ENCODE measurements at regions not wholly inside any gene's neighbourhood (a gene's known extent, or its start where the extent isn't known, plus 50 kb on each side); places are given as distances from the start of the nearest gene placed in this dataset.

DNA sequence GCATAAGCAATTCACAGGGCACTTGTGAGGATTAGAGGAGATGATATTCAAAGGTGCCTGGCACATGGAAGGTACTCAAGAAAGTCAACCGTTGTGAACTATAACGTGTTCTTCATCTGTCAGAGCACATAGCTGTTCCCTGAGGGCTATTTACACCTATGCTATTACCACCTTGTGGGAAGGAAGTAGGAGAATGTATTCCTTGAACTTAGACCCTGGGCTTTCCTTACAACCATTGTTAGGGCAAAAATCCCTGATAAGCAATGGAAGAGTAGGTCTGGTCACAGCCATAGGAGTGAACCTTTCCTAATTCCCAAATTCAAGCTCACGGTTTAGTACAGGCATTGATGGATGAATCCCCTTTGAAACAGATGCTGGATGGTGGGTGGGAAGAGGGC lies 188.6 kb downstream of the HAPSTR1 start:
- ChIA-PET CTCF (no interaction called here), POLR2A (no interaction called here)
- DNase-seq (ENCODE audit: low read depth, low spot score) (no peak), ATAC-seq (no peak)
- BruUV-seq (replicated peaks): no TSS peak
- TF ChIP-seq, protein P1, sequence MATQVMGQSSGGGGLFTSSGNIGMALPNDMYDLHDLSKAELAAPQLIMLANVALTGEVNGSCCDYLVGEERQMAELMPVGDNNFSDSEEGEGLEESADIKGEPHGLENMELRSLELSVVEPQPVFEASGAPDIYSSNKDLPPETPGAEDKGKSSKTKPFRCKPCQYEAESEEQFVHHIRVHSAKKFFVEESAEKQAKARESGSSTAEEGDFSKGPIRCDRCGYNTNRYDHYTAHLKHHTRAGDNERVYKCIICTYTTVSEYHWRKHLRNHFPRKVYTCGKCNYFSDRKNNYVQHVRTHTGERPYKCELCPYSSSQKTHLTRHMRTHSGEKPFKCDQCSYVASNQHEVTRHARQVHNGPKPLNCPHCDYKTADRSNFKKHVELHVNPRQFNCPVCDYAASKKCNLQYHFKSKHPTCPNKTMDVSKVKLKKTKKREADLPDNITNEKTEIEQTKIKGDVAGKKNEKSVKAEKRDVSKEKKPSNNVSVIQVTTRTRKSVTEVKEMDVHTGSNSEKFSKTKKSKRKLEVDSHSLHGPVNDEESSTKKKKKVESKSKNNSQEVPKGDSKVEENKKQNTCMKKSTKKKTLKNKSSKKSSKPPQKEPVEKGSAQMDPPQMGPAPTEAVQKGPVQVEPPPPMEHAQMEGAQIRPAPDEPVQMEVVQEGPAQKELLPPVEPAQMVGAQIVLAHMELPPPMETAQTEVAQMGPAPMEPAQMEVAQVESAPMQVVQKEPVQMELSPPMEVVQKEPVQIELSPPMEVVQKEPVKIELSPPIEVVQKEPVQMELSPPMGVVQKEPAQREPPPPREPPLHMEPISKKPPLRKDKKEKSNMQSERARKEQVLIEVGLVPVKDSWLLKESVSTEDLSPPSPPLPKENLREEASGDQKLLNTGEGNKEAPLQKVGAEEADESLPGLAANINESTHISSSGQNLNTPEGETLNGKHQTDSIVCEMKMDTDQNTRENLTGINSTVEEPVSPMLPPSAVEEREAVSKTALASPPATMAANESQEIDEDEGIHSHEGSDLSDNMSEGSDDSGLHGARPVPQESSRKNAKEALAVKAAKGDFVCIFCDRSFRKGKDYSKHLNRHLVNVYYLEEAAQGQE (IDR thresholded peaks at IDR 0.05; ENCODE audit: insufficient read depth in 1 of 2, low read depth in 2 of 2, low read length in 1 of 2): no peak
- TF ChIP-seq, protein P2, sequence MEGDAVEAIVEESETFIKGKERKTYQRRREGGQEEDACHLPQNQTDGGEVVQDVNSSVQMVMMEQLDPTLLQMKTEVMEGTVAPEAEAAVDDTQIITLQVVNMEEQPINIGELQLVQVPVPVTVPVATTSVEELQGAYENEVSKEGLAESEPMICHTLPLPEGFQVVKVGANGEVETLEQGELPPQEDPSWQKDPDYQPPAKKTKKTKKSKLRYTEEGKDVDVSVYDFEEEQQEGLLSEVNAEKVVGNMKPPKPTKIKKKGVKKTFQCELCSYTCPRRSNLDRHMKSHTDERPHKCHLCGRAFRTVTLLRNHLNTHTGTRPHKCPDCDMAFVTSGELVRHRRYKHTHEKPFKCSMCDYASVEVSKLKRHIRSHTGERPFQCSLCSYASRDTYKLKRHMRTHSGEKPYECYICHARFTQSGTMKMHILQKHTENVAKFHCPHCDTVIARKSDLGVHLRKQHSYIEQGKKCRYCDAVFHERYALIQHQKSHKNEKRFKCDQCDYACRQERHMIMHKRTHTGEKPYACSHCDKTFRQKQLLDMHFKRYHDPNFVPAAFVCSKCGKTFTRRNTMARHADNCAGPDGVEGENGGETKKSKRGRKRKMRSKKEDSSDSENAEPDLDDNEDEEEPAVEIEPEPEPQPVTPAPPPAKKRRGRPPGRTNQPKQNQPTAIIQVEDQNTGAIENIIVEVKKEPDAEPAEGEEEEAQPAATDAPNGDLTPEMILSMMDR (IDR thresholded peaks at IDR 0.05): no peak
- in situ Hi-C loops (cut with HindIII; ENCODE audit: low pct_unique_long_range_greater_than_20kb, low sequenced_read_pairs) (no loop called here), intact Hi-C loops (cut with micrococcal nuclease; ENCODE audit: unreplicated experiment) (no loop called here)
- Histone ChIP-seq H3K9me3 (ENCODE audit: control insufficient read depth, insufficient read depth, low read depth, low read length) (no peaks in the 10 kb centered on the region), H3K4me1 (ENCODE audit: control insufficient read depth, insufficient read depth, low read length) (no peaks in the 10 kb centered on the region), H3K36me3 (ENCODE audit: control insufficient read depth, insufficient read depth, low read length) (no peaks in the 10 kb centered on the region), H3K4me3 (ENCODE audit: low read depth in 2 of 2, low read length in 2 of 2) (no peak overlapping the region), H3K27ac (ENCODE audit: low read length) (no peak overlapping the region), H3K27me3 (ENCODE audit: control insufficient read depth, insufficient read depth, low read length) (0 out of 2 replicates have a peak, but pooled peaks cover 2% of the 10 kb centered on the region)

DNA sequence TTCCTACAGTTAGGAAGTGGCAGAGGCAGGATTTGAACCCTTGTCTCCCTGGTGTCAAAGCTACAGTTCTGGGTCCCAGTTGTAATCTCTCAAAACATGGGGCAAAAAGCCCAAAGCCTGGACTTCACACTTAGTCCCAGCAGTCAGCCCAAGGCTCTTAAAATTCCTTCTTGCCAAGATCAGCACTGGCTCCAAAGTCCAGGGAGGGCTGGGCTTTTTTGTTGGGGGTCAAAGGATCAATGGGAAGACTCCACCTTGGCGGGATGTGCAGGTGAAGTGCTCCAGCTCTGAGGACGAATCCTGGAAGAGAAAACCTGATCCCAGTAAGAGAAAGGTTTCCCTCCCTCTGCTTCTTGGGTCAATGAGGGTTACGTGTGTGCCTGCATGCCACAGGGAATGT lies 195.5 kb downstream of the HAPSTR1 start:
- no peak for TF ChIP-seq POLR2AphosphoS5 (IDR thresholded peaks at IDR 0.05; ENCODE audit: low read depth, low read length)
- TF ChIP-seq TCF7L2 (IDR thresholded peaks at IDR 0.05; ENCODE audit: low read depth, low read length): no peak
- TF ChIP-seq, protein P1 (IDR thresholded peaks at IDR 0.05; ENCODE audit: insufficient read depth in 1 of 2, low read depth in 2 of 2, low read length in 1 of 2): no peak
- TF ChIP-seq, protein P2 (IDR thresholded peaks at IDR 0.05): no peak
- TF ChIP-seq SIN3A (IDR thresholded peaks at IDR 0.05; ENCODE audit: borderline replicate concordance, insufficient read depth, low read depth, low read length): no peak
- no peak for DNase-seq (ENCODE audit: low read depth, low spot score)
- ChIA-PET POLR2A (no interaction called here), CTCF (no interaction called here)
- H3K27me3 ChIP-seq (ENCODE audit: control insufficient read depth, insufficient read depth, low read length): peaks cover 3% of the 10 kb centered on the region; the same call in 1 of the 2 replicates
- ATAC-seq: no peak
- no peak overlapping the region for H3K27ac ChIP-seq (ENCODE audit: low read length)
- intact Hi-C loops (cut with micrococcal nuclease; ENCODE audit: unreplicated experiment) (no loop called here), in situ Hi-C loops (cut with HindIII; ENCODE audit: low pct_unique_long_range_greater_than_20kb, low sequenced_read_pairs) (no loop called here)
- no peaks in the 10 kb centered on the region for H3K9me3 ChIP-seq (ENCODE audit: control insufficient read depth, insufficient read depth, low read depth, low read length)
- BruUV-seq (replicated peaks): no TSS peak
- H3K36me3 ChIP-seq (ENCODE audit: control insufficient read depth, insufficient read depth, low read length): no peaks in the 10 kb centered on the region
- no peak overlapping the region for H3K4me3 ChIP-seq (ENCODE audit: low read depth in 2 of 2, low read length in 2 of 2)
- no peaks in the 10 kb centered on the region for H3K4me1 ChIP-seq (ENCODE audit: control insufficient read depth, insufficient read depth, low read length)
